Smooth muscle cell (in vitro differentiated cells): ENCODE measurements at regions not wholly inside any gene's neighbourhood (a gene's known extent, or its start where the extent isn't known, plus 50 kb on each side); places are given as distances from the start of the nearest gene placed in this dataset.

Source experiments
- DNase-seq: peaks from one replicate; lab custom pipeline; 2025; ENCODE audit not compliant: unreplicated experiment; lab: John Stamatoyannopoulos, UW
- H2AFZ ChIP-seq: fragments of 200-600 bp; sonication (generic); 2 replicates; pipeline ENCODE4 v1.6.0; 2016; ENCODE audit warnings: antibody characterized with exemption, low read depth, mild to moderate bottlenecking
- H3F3A ChIP-seq: fragments of 200-600 bp; sonication (generic); 2 replicates; pipeline ENCODE4 v1.6.0; 2017; ENCODE audit warnings: antibody characterized with exemption, low read depth
- H3K27ac ChIP-seq: fragments of 200-600 bp; sonication (generic); 2 replicates; pipeline ENCODE4 v1.5.1; 2016; ENCODE audit warnings: low read depth, mild to moderate bottlenecking
- H3K27me3 ChIP-seq: fragments of 200-600 bp; sonication (generic); 2 replicates; pipeline ENCODE4 v1.6.1; 2016; ENCODE audit warnings: low read depth, mild to moderate bottlenecking
- H3K36me3 ChIP-seq: fragments of 200-600 bp; sonication (generic); 2 replicates; pipeline ENCODE4 v1.5.1; 2016; ENCODE audit warnings: low read depth
- H3K4me1 ChIP-seq: fragments of 200-600 bp; sonication (generic); 2 replicates; pipeline ENCODE4 v1.5.1; 2016; ENCODE audit warnings: low read depth
- H3K4me2 ChIP-seq: fragments of 200-600 bp; sonication (generic); 2 replicates; pipeline ENCODE4 v1.6.0; 2016; ENCODE audit warnings: mild to moderate bottlenecking
- H3K4me3 ChIP-seq: fragments of 200-600 bp; sonication (generic); 2 replicates; pipeline ENCODE4 v1.5.1; 2016; ENCODE audit warnings: mild to moderate bottlenecking
- H3K79me2 ChIP-seq: fragments of 200-600 bp; sonication (generic); 2 replicates; pipeline ENCODE4 v1.6.0; 2016; ENCODE audit warnings: low read depth, mild to moderate bottlenecking
- H3K9ac ChIP-seq: fragments of 200-600 bp; sonication (generic); 2 replicates; pipeline ENCODE4 v1.6.0; 2016; ENCODE audit warnings: low read depth
- H3K9me3 ChIP-seq: fragments of 200-600 bp; sonication (generic); replicated peaks from 2 replicates; pipeline ENCODE4 v1.5.1; 2016; ENCODE audit warnings: low read depth
- H4K20me1 ChIP-seq: fragments of 200-600 bp; sonication (generic); 2 replicates; pipeline ENCODE4 v1.6.0; 2016; ENCODE audit warnings: low read depth
- CTCF ChIP-seq: fragments of 200-600 bp; sonication (generic); IDR thresholded peaks from 2 replicates; pipeline ENCODE4 v1.5.1; 2017; ENCODE audit warnings: borderline replicate concordance, mild to moderate bottlenecking, antibody characterized with exemption; ENCODE audit not compliant: insufficient read depth, poor library complexity, severe bottlenecking
- WGBS: methylation state at CpG from one replicate; pipeline ENCODE4 v1.1.7; 2016; ENCODE audit warnings: low lambda C conversion rate; 5-methylcytosine and 5-hydroxymethylcytosine counted together

- no peaks in the 10 kb centered on the region for H3K79me2 ChIP-seq
- 49% methylated on average over 5 of the region's 5 CpGs for WGBS
- H3K4me1 ChIP-seq = peaks cover 24% of the 10 kb centered on the region
- DNase-seq = no peak
- no peak overlapping the region for H3K9ac ChIP-seq
- no peaks in the 10 kb centered on the region for H3F3A ChIP-seq
- H3K9me3 ChIP-seq = no peaks in the 10 kb centered on the region
- no peaks in the 10 kb centered on the region for H3K27me3 ChIP-seq
- H4K20me1 ChIP-seq = no peaks in the 10 kb centered on the region
- no peak overlapping the region for H3K4me2 ChIP-seq
- H3K27ac ChIP-seq = peak overlapping the region; percentile 39
- H3K4me3 ChIP-seq = no peak overlapping the region
- no peak for TF ChIP-seq CTCF
- H3K36me3 ChIP-seq = no peaks in the 10 kb centered on the region
- no peak overlapping the region for H2AFZ ChIP-seq
These were observed 234.3 kb downstream of the OSR1 start for GRCh38 chr2:19124135-19124534.

GRCh38 chr2:19123556-19123955 lies 234.9 kb downstream of the OSR1 start:
- H3K4me1 ChIP-seq = peaks cover 24% of the 10 kb centered on the region
- WGBS = 100% methylated on average over 2 of the region's 2 CpGs
- no peak overlapping the region for H3K4me3 ChIP-seq
- no peak overlapping the region for H2AFZ ChIP-seq
- no peak for DNase-seq
- H3K36me3 ChIP-seq = no peaks in the 10 kb centered on the region
- no peaks in the 10 kb centered on the region for H3K9me3 ChIP-seq
- no peak overlapping the region for H3K27ac ChIP-seq
- H3K9ac ChIP-seq = no peak overlapping the region
- no peaks in the 10 kb centered on the region for H3F3A ChIP-seq
- H4K20me1 ChIP-seq = no peaks in the 10 kb centered on the region
- no peak overlapping the region for H3K4me2 ChIP-seq
- H3K27me3 ChIP-seq = no peaks in the 10 kb centered on the region
- no peak for TF ChIP-seq CTCF
- H3K79me2 ChIP-seq = no peaks in the 10 kb centered on the region

- DNase-seq = no peak
- Histone ChIP-seq H3F3A (no peaks in the 10 kb centered on the region), H3K4me2 (no peak overlapping the region), H4K20me1 (no peaks in the 10 kb centered on the region), H3K4me1 (peaks cover 24% of the 10 kb centered on the region), H3K36me3 (no peaks in the 10 kb centered on the region), H3K9me3 (no peaks in the 10 kb centered on the region), H3K4me3 (no peak overlapping the region), H3K79me2 (no peaks in the 10 kb centered on the region), H3K27me3 (no peaks in the 10 kb centered on the region), H3K9ac (no peak overlapping the region), H3K27ac (no peak overlapping the region), H2AFZ (no peak overlapping the region)
- no peak for TF ChIP-seq CTCF
- WGBS = 95% methylated on average over 1 of the region's 1 CpG
These were observed 236.2 kb downstream of the OSR1 start for GRCh38 chr2:19122220-19122619.

- H3K36me3 ChIP-seq = no peaks in the 10 kb centered on the region
- peak overlapping the region; percentile 63 for H3K27ac ChIP-seq
- no peaks in the 10 kb centered on the region for H3F3A ChIP-seq
- H3K79me2 ChIP-seq = no peaks in the 10 kb centered on the region
- H3K4me3 ChIP-seq = no peak overlapping the region
- H2AFZ ChIP-seq = peak overlapping the region; percentile 21
- no peaks in the 10 kb centered on the region for H3K9me3 ChIP-seq
- no peak overlapping the region for H3K9ac ChIP-seq
- no peak for DNase-seq
- H4K20me1 ChIP-seq = no peaks in the 10 kb centered on the region
- no peak for TF ChIP-seq CTCF
- 37% methylated on average over 12 of the region's 12 CpGs for WGBS
- H3K4me1 ChIP-seq = peaks cover 20% of the 10 kb centered on the region
- peak overlapping the region; percentile 53 for H3K4me2 ChIP-seq
- H3K27me3 ChIP-seq = no peaks in the 10 kb centered on the region
These were observed 237.3 kb downstream of the OSR1 start for GRCh38 chr2:19120941-19121750.
